GM20000 (cell line): ENCODE measurements at regions not wholly inside any gene's neighbourhood (a gene's known extent, or its start where the extent isn't known, plus 50 kb on each side); places are given as distances from the start of the nearest gene placed in this dataset.

Experiments
- DNase-seq: peaks from one replicate; pipeline ENCODE4 v3.0.0; 2012; ENCODE audit warnings: low spot score
- CTCF ChIP-seq: IDR thresholded peaks from 2 replicates; pipeline ENCODE4 v1.5.1; 2012; ENCODE audit warnings: mild to moderate bottlenecking, control low read depth; ENCODE audit errors: extremely low read depth, missing control alignments

- no peak for DNase-seq
- no peak for TF ChIP-seq CTCF
Measured at GRCh38 chr4:86497131-86497530, 97.0 kb upstream of the PTPN13 start.

GRCh38 chr4:86497980-86498862 is 95.9 kb upstream of the PTPN13 start:
- DNase-seq: peak; percentile 32
- TF ChIP-seq CTCF: peak; percentile 81

- no peak for DNase-seq
- no peak for TF ChIP-seq CTCF
Measured at GRCh38 chr4:86498863-86499166, 95.3 kb upstream of the PTPN13 start.

- no peak for DNase-seq
- no peak for TF ChIP-seq CTCF
Measured at GRCh38 chr4:86500527-86500926, 93.6 kb upstream of the PTPN13 start.

- no peak for DNase-seq
- no peak for TF ChIP-seq CTCF
Measured at GRCh38 chr4:86502081-86502480, 92.0 kb upstream of the PTPN13 start.

GRCh38 chr4:86506591-86506990 is 87.5 kb upstream of the PTPN13 start:
- TF ChIP-seq CTCF: no peak

GRCh38 chr4:86508436-86508835 is 85.7 kb upstream of the PTPN13 start:
- no peak for DNase-seq
- TF ChIP-seq CTCF: no peak

More at GRCh38 chr4:86506591-86506990, 87.5 kb upstream of the PTPN13 start:
- no peak for DNase-seq
